GM12878 (cell line): ENCODE measurements at regions not wholly inside any gene's neighbourhood (a gene's known extent, or its start where the extent isn't known, plus 50 kb on each side); places are given as distances from the start of the nearest gene placed in this dataset.

ENCODE experiments used
- ATAC-seq: fragments of 200-7000 bp; cut with Tn5 transposase; 3 replicates; pipeline ENCODE4 v1.9.1; 2020; ENCODE audit warnings: mild to moderate bottlenecking, moderate library complexity
- BruUV-seq: library from RNA; stranded (reverse); fragments of 400-500 nt; replicated peaks from 2 replicates; lab custom pipeline; 2021; lab: Mats Ljungman, UMichigan
- CTCF ChIA-PET: fragments of 300-600 bp; sonication (Branson Sonifier 250); formaldehyde crosslinking; extraction: SDS; loops from one replicate; lab custom pipeline; 2021; ENCODE audit warnings: inconsistent platforms; lab: Yijun Ruan, JAX
- POLR2A ChIA-PET: fragments of 350-600 bp; formaldehyde crosslinking; extraction: SDS; loops from one replicate; lab custom pipeline; 2021; ENCODE audit warnings: inconsistent platforms; lab: Charles Lee
- RAD21 ChIA-PET: fragments of 300-600 bp; sonication (Branson Sonifier 250); formaldehyde crosslinking; loops from one replicate; lab custom pipeline; 2023; ENCODE audit warnings: antibody characterized with exemption; ENCODE audit not compliant: unreplicated experiment; lab: Charles Lee
- SMC1A ChIA-PET: fragments of 300-600 bp; sonication (Branson Sonifier 250); formaldehyde crosslinking; loops from one replicate; lab custom pipeline; 2023; ENCODE audit not compliant: unreplicated experiment, uncharacterized antibody; lab: Charles Lee
- DNase-seq: peaks from one replicate; pipeline ENCODE4 v3.0.0-alpha.2; 2011; ENCODE audit warnings: low read depth, low spot score
- FAIRE-seq: peaks from 3 replicates; lab custom pipeline; 2011; peaks lifted over from hg19 to GRCh38; lab: Jason Lieb, UNC
- H2AFZ ChIP-seq: 2 replicates; pipeline ENCODE4 v1.6.0; 2011; ENCODE audit warnings: low read depth, low read length, control low read depth; ENCODE audit not compliant: control insufficient read depth
- H3K27ac ChIP-seq: 2 replicates; pipeline ENCODE4 v1.5.1; 2011; ENCODE audit warnings: control low read depth; ENCODE audit not compliant: control insufficient read depth, insufficient read depth
- H3K27me3 ChIP-seq, 2 experiments: replicated peaks in 1 of 2; 2 replicates each; pipeline versions ENCODE4 v1.6.0 to v1.6.1; 2011; ENCODE audit warnings: low read length in 1 of 2; ENCODE audit not compliant: control insufficient read depth in 2 of 2, insufficient read depth in 2 of 2
- H3K36me3 ChIP-seq, 2 experiments: 2 replicates each; pipeline ENCODE4 v1.5.1; 2011; ENCODE audit warnings: low read length in 1 of 2; ENCODE audit not compliant: control insufficient read depth in 2 of 2, insufficient read depth in 2 of 2
- H3K4me1 ChIP-seq: 2 replicates; pipeline ENCODE4 v1.6.1; 2011; ENCODE audit warnings: mild to moderate bottlenecking, low read length, moderate library complexity, mixed read lengths; ENCODE audit not compliant: control insufficient read depth, insufficient read depth
- H3K4me2 ChIP-seq: 2 replicates; pipeline ENCODE4 v1.6.0; 2011; ENCODE audit warnings: control low read depth; ENCODE audit not compliant: control insufficient read depth, insufficient read depth
- H3K4me3 ChIP-seq: fragments of 200-600 bp; sonication (generic); 2 replicates; pipeline ENCODE4 v1.5.1; 2016
- H3K79me2 ChIP-seq: 2 replicates; pipeline ENCODE4 v1.6.0; 2011; ENCODE audit warnings: low read length; ENCODE audit not compliant: control insufficient read depth, insufficient read depth
- H3K9ac ChIP-seq: 2 replicates; pipeline ENCODE4 v1.8.0; 2011; ENCODE audit warnings: low read length, control low read depth, mixed read lengths; ENCODE audit not compliant: control insufficient read depth, insufficient read depth
- H3K9me3 ChIP-seq: replicated peaks from 3 replicates; pipeline ENCODE4 v1.5.1; 2011; ENCODE audit warnings: mild to moderate bottlenecking, low read length; ENCODE audit not compliant: control insufficient read depth, insufficient read depth
- H4K20me1 ChIP-seq: 2 replicates; pipeline ENCODE4 v1.6.0; 2011; ENCODE audit not compliant: control insufficient read depth, insufficient read depth
- CHD2 ChIP-seq: IDR thresholded peaks from 2 replicates; pipeline ENCODE4 v1.6.1; 2011; ENCODE audit warnings: low read depth, low read length, improper control_type of control experiment, borderline replicate concordance
- ESRRA ChIP-seq: IDR thresholded peaks from 2 replicates; pipeline ENCODE4 v1.6.1; 2012; ENCODE audit warnings: mild to moderate bottlenecking, low read length, improper control_type of control experiment
- HDGF ChIP-seq: fragments of 450-650 bp; IDR thresholded peaks from 2 replicates; pipeline ENCODE4 v1.6.1; 2016; ENCODE audit warnings: antibody characterized with exemption
- NFIC ChIP-seq: IDR thresholded peaks from 2 replicates; pipeline ENCODE4 v1.6.1; 2012; ENCODE audit warnings: low read depth, mild to moderate bottlenecking, inconsistent platforms, low read length, moderate library complexity
- POLR2A ChIP-seq: IDR thresholded peaks from 2 replicates; pipeline ENCODE4 v1.6.1; 2011; ENCODE audit warnings: low read depth, mild to moderate bottlenecking, low read length
- RAD21 ChIP-seq: IDR thresholded peaks from 2 replicates; pipeline ENCODE4 v1.6.1; 2011; ENCODE audit warnings: mild to moderate bottlenecking, low read depth, low read length, moderate library complexity; ENCODE audit not compliant: insufficient read depth
- SUZ12 ChIP-seq: fragments of 200-600 bp; sonication (generic); IDR thresholded peaks from one replicate; pipeline ENCODE4 v1.6.1; 2018; ENCODE audit warnings: antibody characterized with exemption, mild to moderate bottlenecking; ENCODE audit not compliant: unreplicated experiment
- YY1 ChIP-seq: IDR thresholded peaks from 2 replicates; pipeline ENCODE4 v1.6.1; 2011; ENCODE audit warnings: low read depth, mild to moderate bottlenecking, low read length
- ZNF207 ChIP-seq: fragments of 450-650 bp; IDR thresholded peaks from 2 replicates; pipeline ENCODE4 v1.6.1; 2014; ENCODE audit warnings: antibody characterized with exemption, mild to moderate bottlenecking, borderline replicate concordance
- WGBS: methylation state at CpG from one replicate; pipeline ENCODE4 v1.1.6; 2016; ENCODE audit warnings: low lambda C conversion rate; ENCODE audit not compliant: insufficient replicate concordance, insufficient coverage; ENCODE audit errors: missing lambda C conversion rate; 5-methylcytosine and 5-hydroxymethylcytosine counted together
- in situ Hi-C: fragments of 300-500 bp; cut with MboI; formaldehyde crosslinking; loops from 9 replicates; pipeline ENCODE4 v1.14.3; 2018; ENCODE audit warnings: mixed read lengths
- intact Hi-C: fragments of 100-400 bp; cut with micrococcal nuclease; formaldehyde crosslinking; loops from one replicate; pipeline ENCODE4 v1.14.2; 2022; ENCODE audit not compliant: unreplicated experiment
- TF ChIP-seq, protein P1 (sequence below): fragments of 150-350 bp; IDR thresholded peaks from 2 replicates; pipeline ENCODE4 v1.6.1; 2014; ENCODE audit warnings: mild to moderate bottlenecking, low read depth, low read length
- TF ChIP-seq, protein P2 (sequence below): fragments of 450-650 bp; IDR thresholded peaks from 2 replicates; pipeline ENCODE4 v1.6.1; 2017; ENCODE audit warnings: borderline replicate concordance
- TF ChIP-seq, protein P3 (sequence below): IDR thresholded peaks from 2 replicates; pipeline ENCODE4 v1.6.1; 2012; ENCODE audit warnings: low read depth, low read length, improper control_type of control experiment

DNA sequence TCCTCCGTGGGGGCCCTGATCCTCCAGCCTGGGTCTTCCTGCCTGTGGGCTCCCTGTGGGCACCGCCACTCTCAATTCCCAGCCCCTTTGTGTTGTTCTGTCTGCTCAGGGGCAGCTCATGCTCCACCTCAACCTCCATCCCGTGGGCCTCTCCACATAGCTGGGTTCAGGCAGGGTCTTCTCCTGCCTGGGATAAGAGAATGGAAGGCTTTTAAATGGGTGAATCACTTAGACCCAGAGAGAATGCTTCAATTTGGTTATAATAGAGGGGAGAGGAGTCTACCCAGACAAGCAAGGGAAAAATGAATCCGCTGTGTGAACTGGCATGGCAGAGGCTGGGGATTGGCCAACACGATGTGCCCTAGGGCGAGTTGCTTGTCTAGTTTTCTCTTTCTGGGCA is 138.4 kb upstream of the MYCN start:
- no peak for TF ChIP-seq NFIC
- no peak for TF ChIP-seq CHD2
- no peak for TF ChIP-seq SUZ12
- no peak for TF ChIP-seq RAD21
- TF ChIP-seq HDGF = no peak
- TF ChIP-seq ESRRA = no peak
- TF ChIP-seq, protein P1, sequence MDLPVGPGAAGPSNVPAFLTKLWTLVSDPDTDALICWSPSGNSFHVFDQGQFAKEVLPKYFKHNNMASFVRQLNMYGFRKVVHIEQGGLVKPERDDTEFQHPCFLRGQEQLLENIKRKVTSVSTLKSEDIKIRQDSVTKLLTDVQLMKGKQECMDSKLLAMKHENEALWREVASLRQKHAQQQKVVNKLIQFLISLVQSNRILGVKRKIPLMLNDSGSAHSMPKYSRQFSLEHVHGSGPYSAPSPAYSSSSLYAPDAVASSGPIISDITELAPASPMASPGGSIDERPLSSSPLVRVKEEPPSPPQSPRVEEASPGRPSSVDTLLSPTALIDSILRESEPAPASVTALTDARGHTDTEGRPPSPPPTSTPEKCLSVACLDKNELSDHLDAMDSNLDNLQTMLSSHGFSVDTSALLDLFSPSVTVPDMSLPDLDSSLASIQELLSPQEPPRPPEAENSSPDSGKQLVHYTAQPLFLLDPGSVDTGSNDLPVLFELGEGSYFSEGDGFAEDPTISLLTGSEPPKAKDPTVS = no peak
- no peak for TF ChIP-seq POLR2A
- TF ChIP-seq ZNF207 = no peak
- TF ChIP-seq, protein P2, sequence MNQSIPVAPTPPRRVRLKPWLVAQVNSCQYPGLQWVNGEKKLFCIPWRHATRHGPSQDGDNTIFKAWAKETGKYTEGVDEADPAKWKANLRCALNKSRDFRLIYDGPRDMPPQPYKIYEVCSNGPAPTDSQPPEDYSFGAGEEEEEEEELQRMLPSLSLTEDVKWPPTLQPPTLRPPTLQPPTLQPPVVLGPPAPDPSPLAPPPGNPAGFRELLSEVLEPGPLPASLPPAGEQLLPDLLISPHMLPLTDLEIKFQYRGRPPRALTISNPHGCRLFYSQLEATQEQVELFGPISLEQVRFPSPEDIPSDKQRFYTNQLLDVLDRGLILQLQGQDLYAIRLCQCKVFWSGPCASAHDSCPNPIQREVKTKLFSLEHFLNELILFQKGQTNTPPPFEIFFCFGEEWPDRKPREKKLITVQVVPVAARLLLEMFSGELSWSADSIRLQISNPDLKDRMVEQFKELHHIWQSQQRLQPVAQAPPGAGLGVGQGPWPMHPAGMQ = no peak
- TF ChIP-seq, protein P3, sequence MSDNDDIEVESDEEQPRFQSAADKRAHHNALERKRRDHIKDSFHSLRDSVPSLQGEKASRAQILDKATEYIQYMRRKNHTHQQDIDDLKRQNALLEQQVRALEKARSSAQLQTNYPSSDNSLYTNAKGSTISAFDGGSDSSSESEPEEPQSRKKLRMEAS = no peak
- no peak for TF ChIP-seq YY1
- TF ChIP-seq, all 136 proteins: peak for 0
- RAD21 ChIA-PET = no interaction called here
- no peaks in the 10 kb centered on the region for H3K4me1 ChIP-seq
- no peak overlapping the region for H3K9ac ChIP-seq
- in situ Hi-C loops = no loop called here
- peaks cover 2 to 3% of the 10 kb centered on the region in 2 experiments; a peak in 2 of 4 replicates for H3K27me3 ChIP-seq
- WGBS = 28% methylated on average over 6 of the region's 6 CpGs
- no peak overlapping the region for H2AFZ ChIP-seq
- DNase-seq = no peak
- no peak for ATAC-seq
- H3K4me3 ChIP-seq = no peak overlapping the region
- intact Hi-C loops = no loop called here
- H3K79me2 ChIP-seq = no peaks in the 10 kb centered on the region
- CTCF ChIA-PET = no interaction called here
- no peak for FAIRE-seq
- POLR2A ChIA-PET = no interaction called here
- BruUV-seq = no TSS peak
- no peak overlapping the region for H3K4me2 ChIP-seq
- no peaks in the 10 kb centered on the region for H4K20me1 ChIP-seq
- SMC1A ChIA-PET = no interaction called here
- no peaks in the 10 kb centered on the region for H3K9me3 ChIP-seq
- H3K27ac ChIP-seq = no peak overlapping the region
- H3K36me3 ChIP-seq = no peaks in the 10 kb centered on the region
